ENCODE measurements at regions not wholly inside any gene's neighbourhood (a gene's known extent, or its start where the extent isn't known, plus 50 kb on each side); places are given as distances from the start of the nearest gene placed in this dataset.
"Not testable (repeated sequence)": the region's sequence is repeated elsewhere in the genome, so short reads cannot be mapped to it uniquely, and the experiment has no call there.

DNA sequence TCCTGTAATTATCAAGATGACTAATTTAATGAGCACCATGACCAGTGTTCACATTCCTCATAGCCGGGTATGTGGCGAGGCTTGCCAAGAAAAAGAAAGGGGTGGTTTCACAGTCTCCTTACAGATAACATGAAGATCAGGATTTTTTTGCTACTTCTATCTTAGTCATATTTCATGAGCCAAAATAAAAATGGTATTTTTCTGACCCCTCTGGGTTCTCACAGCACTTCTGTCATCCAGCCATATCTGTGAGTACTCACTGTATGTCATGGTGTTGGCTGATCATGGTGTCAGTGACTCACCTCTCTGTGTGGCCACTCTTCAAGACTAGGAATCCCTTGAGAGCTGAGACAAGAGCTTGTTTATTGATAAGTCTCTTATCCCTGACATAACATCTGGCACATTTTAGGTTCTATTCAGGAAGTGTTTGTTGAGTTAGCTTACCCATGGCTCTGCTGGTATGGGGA, 130.5 kb upstream of the LMCD1 start:
- no peak for DNase-seq

DNA sequence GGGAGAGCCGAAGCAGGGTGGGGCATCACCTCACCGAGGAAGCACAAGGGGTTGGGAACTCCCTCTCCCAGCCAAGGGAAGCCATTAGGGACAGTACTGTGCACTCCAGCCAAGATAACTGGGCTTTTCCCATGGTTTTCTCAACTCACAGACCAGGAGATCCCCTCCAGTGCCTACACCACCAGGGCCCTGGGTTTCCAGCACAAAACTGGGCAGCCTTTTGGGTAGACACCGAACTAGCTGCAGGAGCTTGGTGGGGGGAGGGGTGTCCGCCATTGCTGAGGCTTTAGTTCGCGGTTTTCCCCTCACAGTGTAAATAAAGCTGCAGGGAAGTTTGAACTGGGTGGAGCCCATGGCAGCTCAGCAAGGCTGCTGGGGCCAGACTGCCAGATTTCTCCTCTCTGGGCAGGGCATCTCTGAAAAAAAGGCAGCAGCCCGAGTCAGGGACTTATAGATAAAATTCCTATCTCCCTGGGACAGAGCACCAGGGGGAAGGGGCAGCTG, 129.6 kb upstream of the LMCD1 start:
- DNase-seq, result no peak

DNA sequence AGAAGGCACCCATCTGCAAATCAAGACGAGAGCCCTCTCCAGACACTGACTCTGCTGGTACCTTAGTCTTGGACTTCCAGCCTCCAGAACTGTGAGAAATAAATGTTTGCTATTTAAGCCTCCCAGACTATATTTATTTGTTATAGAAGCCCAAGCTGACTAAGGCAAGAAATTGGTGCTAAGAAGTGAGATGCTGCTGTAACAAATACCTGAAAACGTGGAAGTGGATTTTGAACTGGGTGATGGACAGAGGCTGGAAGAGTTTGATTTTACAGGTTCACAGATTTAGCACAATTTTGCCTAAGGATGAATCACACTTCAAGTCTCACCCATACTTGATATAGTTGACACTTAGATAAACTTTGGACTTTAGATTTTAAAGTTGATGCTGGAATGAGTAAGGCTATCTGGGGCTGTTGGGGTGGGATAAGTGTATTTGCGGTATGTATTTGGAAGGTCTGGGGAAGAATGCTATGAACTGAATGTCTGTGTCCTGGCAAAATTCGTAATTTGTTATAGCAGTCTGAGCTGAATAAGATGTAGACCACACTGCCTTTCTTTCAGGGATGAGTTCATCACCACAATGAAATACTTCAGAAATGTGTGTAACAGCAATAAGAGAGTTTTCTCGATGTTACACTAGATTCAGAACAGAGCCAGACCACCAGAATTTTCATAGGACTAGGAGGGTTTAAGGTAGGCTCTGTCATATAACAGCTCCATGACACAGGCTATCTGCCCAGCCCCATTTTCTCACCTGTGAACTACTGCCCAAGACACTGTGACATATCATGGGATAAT, 120.5 kb upstream of the LMCD1 start:
- DNase-seq, result no peak

DNA sequence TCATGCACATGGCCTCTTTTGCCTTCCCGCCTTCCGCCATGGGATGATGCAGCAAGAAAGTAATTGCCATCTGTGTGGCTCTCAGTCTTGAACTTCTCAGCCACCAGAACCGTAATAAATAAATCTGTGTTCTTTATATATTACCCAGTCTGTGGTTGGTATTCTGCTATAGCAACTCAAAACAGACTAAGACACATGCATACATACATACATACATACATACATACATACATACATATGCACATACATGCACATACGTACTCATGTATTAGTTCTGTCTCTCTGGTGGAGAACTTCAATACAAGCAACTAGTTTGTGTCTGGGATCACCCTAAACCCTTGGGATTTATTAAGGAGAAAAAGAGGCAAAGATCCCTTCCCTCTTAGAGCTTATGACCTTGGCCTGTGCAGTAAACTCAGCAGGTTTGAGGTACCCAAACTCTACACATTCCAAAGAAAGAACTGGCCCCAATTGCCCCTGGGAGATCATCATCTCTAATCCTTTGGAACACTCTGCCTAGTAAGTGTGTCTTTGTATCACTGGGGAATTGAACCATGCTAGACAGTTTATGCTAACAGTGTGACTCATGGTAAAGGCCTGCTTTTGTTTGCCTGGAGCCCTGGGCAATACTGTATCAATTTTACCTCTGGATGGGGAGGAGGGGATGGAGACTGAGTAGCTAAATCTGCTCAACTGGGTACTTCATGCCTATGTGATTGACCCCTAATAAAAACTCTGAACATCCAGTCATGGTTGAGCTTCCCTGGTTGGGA, 115.6 kb upstream of the LMCD1 start:
- DNase-seq, result no peak

DNA sequence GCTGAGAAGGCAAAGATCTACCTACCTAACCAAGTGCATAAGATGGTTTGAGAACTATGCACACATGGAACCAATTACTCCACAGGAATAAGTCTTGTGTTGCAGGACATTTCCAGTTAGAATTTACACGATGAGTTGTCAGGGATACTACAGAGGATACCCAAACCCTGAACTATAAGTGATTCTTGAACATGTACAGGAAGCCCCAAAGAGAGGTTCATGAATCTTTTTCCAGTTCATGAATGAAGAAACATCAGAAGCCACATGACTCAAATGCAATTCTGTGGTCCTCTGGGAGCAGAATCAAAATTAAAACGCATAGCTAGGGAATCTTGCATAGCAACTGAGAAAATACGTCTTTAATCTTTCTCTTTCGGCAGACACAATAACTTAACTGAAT, 114.1 kb upstream of the LMCD1 start:
- no peak for DNase-seq

DNA sequence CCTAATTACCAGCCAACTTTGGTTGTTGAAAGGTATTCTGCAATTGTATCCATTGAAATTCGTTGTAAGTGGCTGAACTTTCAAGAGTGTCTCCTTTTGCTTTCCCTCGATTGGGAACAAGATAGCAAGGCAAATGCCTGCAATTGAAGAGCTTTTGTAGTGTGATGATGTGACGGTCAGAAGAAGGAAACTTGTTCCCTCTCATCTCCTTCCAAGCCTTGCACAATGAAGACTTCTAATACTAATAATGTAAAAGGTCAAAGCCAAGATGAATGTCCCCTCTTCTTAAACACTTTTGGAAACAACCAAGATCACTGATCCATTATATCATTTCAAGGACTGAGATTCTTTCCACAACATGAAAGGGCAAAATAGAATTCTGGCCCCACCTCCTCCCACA, 101.9 kb upstream of the LMCD1 start:
- DNase-seq, result no peak

DNA sequence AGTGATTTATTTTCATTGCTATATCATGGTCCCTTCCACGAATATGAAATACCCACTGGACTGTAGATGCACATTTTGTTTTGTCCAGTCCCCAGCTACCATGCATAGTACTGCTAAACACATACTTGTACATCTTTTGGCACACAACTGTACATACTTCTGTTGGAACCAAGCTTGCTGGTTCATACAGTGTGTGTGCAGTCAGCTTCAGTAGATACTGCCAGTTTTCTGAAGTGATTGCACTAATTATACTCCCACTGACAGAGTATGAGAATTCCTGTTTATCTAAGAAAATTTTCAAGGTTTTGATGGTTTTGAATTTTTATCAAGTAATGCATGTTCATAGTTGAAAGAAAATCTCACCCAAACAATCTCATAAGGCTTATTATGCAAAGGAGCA, 100.7 kb upstream of the LMCD1 start:
- no peak for DNase-seq

DNA sequence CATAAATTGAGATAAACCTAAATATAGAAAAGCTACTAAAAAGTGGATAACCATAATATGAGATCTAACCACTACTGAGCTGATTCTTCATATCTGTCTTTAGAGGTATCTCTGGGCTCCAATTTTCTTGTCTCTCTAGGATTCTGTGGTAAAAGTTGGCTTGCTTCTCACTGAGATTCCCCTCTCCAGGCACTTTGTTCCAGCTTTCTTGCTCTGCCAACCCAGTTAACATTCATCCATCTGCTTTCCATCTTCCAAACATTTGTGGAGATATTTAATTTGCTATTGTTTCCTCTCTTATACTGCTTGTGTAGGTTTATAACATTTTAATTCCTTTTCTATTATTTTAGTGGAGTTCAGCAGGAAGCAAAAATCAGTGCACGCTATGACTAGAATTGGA, 97.6 kb upstream of the LMCD1 start:
- no peak for DNase-seq

DNA sequence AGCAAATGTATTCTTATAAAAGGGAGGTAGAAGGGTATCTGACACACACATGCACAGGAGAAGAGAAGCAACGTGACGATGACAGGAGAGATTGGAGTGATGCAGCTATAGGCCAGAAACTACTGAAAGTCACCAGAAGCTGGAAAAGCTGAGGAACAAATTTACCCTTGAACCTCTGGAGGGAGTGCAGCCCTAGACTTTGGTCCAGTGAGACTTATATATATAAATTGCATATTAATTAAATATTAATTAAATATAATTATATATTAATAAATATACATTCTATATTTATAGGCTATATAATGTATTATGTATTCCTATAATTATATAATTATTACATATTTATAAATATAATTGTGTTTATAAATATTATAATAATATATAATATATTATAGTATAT, 96.5 kb upstream of the LMCD1 start:
- DNase-seq, result no peak

DNA sequence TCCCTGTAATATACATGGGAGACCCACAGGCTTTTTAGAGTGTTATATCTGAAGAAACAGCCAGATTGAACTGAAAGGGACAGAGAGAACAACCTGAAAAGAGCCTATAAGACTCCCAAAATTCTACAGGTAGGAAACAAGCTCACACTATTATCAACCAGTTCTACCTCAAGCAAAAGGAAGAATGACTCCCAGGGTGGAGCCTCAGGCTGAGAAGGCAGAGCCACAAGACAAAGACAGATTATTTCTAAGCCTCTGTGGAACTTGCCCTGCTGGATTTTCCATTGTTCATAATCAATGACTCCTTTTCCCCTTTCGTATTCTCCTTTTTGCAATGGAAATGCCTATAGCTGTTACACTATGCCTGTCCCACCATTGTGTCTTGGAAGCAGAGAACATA, 95.1 kb upstream of the LMCD1 start:
- no peak for DNase-seq

DNA sequence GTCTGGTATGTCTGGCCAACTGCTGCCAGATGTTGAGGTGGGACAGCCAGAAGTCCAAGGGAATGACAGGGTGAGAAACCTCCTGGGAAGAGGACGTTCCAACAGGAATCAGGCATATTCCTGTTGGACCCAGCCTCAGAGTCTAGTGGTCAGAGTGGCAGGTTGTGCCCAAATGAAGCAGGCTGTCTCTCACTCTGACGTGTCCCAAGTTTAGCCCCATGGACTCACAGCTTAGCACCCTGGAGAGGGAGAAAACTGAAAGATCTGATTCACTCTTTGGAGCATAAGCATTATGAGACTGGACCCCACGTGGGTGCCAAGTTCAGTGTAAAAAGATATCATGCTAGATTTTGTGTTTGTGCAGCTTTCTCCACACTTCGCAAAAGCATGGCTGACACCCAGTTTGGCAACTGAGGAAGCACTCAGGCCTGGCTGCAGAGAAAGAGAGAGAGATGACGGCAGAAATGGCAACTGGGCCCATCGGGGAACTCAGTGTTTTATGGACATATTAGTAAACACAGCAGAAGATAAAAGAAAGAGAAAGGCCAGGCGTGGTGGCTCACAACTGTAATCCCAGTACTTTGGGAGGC, 88.2 kb upstream of the LMCD1 start:
- DNase-seq, result no peak

DNA sequence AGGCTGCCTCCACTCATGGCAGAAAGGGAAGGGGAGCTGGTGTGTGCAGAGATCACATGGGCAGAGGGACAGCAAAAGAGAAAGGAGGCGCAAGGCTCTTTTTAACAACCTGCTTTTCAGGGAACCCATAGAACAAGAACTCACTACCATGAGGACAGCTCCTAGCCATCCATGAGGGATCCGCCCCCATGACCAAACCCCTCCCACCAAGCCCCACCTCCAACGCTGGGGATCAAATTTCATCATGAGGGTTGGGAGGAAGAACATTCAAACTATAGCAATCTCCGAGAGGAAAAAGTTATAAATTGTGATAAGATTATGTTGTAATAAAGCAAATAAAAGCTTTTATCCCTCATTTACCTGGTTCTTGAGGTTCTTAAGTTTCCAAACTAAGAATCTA, 84.7 kb upstream of the LMCD1 start:
- DNase-seq, result no peak

DNA sequence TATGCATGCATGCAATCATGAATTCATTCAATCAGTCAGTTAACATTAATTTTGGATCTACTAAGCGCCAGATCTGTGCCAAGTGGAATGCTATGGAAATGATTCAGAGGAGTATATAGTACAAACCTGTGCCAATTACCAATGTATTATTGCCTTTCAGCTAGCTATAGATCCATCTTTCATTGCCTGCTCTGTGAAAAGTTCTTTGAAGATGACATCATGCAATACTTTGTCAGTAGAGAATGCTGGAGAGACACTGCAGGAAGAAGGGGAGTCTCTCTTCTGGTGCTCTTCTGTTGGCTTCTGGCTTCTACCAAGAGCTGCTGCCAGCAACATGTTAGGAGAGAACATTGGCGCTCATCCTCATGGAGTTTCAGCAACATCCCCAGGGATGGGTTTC, 81.0 kb upstream of the LMCD1 start:
- DNase-seq, result no peak

DNA sequence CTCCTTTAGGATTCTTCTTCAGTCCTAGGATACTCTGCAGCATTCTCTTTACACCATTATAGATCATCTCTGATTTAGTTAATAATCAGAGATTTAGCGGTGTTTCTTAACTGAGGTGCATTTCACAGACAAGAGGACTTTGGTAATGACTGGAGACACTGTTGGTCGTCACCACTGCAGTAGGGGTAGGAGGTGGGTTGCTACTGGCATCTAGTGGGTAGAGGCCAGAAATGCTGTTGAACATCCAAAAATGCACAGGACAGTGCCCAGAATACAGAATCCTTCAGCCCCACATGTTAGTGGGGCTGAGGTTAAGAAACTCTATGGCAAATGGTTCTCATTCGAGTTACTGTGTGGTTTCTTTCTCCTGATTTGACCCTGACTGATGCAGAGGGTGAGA, 80.4 kb upstream of the LMCD1 start:
- DNase-seq, result no peak

DNA sequence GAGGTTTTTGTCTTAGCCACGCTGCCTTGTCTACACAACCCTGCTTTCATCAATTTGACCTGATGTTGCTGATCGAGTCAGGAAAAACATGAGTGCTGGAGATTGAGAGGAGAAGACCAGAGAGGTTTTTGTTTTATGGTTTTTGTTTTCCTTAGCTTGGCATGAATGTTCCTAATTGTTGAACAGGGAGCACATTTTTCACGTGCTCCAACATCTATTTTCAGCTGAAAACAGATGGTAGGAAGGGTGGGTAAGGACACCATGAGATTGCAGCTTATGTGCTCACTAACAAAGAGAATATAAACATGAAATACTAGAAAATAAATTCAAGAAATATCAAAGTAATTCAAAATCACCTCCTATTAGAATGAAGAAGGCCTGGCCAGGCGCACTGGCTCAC, 79.9 kb upstream of the LMCD1 start:
- no peak for DNase-seq

DNA sequence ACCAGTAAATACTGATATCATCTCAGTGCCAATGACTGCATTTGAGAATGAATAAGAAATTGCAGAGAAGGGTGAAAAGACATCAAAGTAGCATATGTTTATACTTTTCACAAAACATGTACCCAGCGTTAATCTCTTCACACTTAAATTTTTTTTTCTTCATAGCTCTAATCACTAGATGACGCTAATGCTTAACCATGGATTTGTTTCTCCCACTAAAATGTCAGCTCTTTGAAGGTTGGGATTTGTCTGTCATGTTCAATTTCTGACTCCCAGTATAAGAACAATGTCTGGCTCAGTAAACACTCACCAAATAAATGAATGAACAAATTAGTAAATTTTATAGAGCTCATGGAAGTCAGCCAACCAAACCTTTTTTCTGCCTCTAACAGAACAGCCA, 78.3 kb upstream of the LMCD1 start:
- DNase-seq, result no peak

DNA sequence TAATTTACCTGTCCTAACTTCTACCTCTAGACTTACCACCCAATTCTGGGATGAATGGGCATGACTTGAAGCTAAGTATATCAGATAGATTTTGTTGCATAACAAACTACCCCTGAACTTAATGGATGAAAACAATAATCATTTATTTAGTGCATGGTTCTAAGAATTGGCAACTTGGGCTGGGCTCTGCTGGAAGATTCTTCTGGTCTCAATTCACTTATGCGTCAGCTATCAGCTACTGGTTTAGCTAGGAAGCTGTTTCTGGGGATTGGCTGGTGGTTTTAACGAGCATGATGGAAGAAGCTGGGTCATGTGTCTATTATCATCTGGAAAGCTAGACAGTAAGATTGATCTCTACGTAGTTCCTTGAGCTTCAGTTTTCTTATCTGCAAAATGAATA, 77.3 kb upstream of the LMCD1 start:
- DNase-seq, result no peak

DNA sequence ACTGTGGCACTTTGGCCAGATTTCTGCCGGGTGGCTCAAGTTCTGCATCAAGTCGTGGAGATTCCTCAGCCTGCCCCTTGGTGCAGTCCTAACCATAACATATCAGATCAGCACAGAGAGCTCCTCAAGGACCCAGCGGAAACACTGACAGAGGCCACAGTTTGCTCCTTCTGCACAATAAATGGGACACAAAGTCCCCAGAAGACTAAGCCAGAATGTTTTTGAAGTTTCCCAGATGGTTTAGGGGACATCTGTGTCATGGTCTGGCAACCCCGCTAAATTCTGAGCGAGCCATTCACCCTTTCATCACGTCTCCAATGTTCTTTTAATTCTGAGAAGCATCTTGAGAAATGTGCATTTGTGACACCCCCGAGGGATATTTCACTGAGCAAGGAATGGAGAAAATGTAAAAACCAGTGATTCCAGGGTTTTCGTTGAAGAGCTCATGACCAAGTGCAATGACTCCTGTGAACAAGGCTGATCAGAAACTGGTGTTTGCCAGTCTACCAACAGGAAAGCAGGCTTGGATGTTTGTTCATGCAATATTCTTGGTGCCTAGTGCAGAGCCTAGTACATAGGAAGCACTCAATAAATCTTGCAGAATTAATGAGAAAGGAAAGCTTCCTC, 64.8 kb upstream of the LMCD1 start:
- no peak for DNase-seq

DNA sequence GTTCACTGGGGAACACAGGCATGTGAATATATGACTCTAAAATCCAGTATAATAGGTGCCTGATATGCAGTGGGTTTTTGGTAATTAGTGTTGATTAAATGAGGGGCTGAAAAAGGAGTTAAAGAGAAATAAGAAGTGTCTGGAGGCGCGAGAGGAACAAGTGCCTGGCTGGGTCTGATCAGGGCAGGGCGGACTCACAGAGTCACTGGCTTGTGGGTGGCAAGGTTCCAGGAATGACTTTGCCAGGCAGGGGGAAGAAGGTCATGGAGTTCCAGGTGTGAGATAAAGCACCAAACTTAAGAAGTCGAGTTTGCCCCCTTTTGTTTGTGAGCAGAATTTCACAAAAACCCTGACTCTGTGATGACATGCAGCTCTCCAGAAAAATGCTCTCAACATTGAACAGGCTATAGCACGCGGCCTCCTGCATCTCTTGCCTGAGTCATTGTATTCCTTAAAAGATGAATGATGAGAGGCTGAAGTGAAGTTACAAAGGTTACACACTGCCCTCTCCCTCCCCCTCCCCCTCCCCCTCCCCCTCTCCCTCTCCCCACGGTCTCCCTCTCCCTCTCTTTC, 63.0 kb upstream of the LMCD1 start:
- no peak for DNase-seq

DNA sequence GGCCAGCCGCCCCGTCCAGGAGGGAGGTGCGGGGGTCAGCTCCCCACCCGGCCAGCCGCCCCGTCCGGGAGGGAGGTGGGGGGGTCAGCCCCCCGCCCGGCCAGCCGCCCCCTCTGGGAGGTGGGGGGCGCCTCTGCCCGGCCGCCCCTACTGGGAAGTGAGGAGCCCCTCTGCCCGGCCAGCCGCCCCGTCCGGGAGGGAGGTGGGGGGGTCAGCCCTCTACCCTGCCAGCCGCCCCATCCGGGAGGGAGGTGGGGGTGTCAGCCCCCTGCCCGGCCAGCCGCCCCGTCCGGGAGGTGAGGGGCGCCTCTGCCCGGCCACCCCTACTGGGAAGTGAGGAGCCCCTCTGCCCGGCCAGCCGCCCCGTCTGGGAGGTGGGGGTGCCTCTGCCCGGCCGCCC, 61.5 kb upstream of the LMCD1 start:
- DNase-seq, result not testable (repeated sequence)

DNA sequence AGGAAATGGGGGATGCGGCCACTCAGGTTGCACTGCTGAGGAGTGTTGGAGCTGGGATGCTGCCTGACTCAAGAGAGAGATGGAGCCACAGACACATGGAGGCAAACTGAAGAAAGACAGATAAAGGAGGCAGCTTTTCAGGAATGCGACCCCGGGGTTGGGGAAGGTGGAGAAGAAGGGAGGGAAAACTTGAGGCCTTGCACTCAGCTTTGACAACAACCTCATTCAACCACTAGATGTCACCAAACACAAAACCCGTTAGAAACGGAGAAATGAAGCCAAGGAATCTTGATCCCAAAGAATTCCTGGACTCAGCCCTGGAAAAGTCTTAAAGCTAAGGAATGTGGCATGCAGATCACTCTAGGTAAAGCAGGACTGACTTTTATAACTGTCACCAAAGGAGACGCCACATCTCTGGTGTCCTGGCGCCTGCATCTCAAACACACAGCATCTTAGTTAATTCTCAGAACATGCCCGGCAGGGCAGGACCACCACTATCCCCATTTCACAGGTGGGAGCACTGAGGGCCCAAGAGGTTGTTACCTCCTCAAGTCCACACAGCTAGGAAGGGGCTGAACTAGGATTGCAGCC, 59.6 kb upstream of the LMCD1 start:
- DNase-seq, result no peak

DNA sequence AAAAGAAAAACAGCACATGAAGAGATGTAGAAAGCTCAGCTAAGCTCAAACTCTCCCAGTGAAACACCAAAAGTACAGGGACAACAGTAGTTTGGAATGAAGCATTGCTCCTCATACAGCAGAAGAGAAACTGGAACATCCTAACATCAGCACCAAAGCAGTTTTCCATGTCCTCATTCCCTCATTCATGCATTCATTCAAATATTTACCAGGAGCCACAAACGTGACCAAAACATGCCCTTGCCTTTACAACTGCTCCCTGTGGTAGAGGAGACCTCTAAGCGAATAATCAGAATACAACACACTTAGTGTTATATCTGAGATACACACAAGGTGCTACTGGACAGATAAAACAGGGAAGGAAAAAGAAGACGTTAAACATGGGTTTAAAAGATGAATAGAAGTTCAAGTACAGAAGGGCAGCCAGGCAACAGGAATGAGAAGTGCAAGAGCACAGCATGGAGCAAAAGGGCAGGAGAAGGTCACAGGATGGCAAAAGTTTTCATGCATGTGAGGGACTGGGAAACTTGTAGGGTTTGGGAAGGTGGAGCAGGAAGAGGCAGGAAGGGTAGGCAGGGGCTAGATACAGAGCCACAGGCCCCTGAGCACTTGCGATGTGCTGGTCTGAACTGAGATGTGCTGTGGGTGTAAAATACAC, 58.5 kb upstream of the LMCD1 start:
- no peak for DNase-seq

Measured in NCI-H187 treated with DMSO at 0.1 percent for 48 hours (cell line).